ENCODE measurements at regions not wholly inside any gene's neighbourhood (a gene's known extent, or its start where the extent isn't known, plus 50 kb on each side); places are given as distances from the start of the nearest gene placed in this dataset.

DNA sequence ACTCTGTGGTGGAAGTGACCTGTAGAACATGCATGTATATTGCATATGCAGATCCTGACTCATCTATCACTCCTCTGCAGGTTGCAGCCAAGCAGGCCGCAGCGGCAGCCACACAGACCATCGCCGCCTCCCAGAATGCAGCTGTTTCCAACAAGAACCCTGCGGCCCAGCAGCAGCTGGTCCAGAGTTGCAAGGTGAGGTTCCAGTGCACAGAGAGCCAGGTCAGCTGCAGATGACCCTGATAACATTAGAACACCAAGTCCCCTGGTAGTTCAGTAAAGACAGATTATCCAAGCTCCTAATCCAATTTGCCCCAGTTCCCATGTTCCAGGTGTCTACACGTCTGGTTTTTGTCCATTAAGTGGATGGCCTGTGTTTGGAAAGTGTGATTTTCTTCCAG, 325.1 kb upstream of the TPM1 start:
- H3K27ac ChIP-seq = no peak overlapping the region
- peaks cover 16% of the 10 kb centered on the region for H3K36me3 ChIP-seq
- H3K9me3 ChIP-seq (ENCODE audit: severe bottlenecking) = no peaks in the 10 kb centered on the region
- no peak overlapping the region for H3K4me3 ChIP-seq (ENCODE audit: low read depth, low read length)
- no peaks in the 10 kb centered on the region for H3K27me3 ChIP-seq (ENCODE audit: insufficient read depth, low read depth, severe bottlenecking)
- no peak for DNase-seq
- TF ChIP-seq, protein P1, sequence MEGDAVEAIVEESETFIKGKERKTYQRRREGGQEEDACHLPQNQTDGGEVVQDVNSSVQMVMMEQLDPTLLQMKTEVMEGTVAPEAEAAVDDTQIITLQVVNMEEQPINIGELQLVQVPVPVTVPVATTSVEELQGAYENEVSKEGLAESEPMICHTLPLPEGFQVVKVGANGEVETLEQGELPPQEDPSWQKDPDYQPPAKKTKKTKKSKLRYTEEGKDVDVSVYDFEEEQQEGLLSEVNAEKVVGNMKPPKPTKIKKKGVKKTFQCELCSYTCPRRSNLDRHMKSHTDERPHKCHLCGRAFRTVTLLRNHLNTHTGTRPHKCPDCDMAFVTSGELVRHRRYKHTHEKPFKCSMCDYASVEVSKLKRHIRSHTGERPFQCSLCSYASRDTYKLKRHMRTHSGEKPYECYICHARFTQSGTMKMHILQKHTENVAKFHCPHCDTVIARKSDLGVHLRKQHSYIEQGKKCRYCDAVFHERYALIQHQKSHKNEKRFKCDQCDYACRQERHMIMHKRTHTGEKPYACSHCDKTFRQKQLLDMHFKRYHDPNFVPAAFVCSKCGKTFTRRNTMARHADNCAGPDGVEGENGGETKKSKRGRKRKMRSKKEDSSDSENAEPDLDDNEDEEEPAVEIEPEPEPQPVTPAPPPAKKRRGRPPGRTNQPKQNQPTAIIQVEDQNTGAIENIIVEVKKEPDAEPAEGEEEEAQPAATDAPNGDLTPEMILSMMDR (IDR thresholded peaks at IDR 0.05; ENCODE audit: low read depth, low read length) = no peak

DNA sequence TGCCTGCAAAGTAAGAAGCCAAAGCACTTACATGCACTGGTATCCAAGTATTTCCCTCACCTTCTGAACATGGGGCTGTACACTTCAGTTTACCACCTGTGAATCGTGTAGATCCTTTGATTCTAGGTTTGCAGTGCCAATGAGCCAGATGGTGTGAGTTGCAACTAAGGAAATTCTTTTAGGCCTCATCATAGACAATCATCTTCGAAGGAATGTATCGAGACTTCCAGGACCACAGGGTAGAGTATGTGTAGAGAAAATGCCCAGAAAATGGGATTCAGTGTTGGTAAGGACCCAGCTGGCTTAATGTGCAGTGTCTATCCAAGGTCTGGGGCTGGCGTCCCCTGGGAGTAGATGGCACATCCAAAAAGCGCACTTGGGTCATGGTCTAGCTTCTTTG, 323.2 kb upstream of the TPM1 start:
- Histone ChIP-seq H3K4me3 (ENCODE audit: low read depth, low read length) (no peak overlapping the region), H3K27me3 (ENCODE audit: insufficient read depth, low read depth, severe bottlenecking) (no peaks in the 10 kb centered on the region), H3K36me3 (peaks cover 19% of the 10 kb centered on the region), H3K9me3 (ENCODE audit: severe bottlenecking) (no peaks in the 10 kb centered on the region), H3K27ac (no peak overlapping the region)
- no peak for DNase-seq
- TF ChIP-seq, protein P1 (IDR thresholded peaks at IDR 0.05; ENCODE audit: low read depth, low read length) = no peak

- TF ChIP-seq, protein P1 (IDR thresholded peaks at IDR 0.05; ENCODE audit: low read depth, low read length) = no peak
- Histone ChIP-seq H3K4me3 (ENCODE audit: low read depth, low read length) (no peak overlapping the region), H3K27ac (no peak overlapping the region), H3K27me3 (ENCODE audit: insufficient read depth, low read depth, severe bottlenecking) (no peaks in the 10 kb centered on the region), H3K36me3 (peaks cover 15% of the 10 kb centered on the region), H3K9me3 (ENCODE audit: severe bottlenecking) (no peaks in the 10 kb centered on the region)
- DNase-seq = no peak
Measured at GRCh38 chr15:62722237-62722636, 320.3 kb upstream of the TPM1 start.

DNA sequence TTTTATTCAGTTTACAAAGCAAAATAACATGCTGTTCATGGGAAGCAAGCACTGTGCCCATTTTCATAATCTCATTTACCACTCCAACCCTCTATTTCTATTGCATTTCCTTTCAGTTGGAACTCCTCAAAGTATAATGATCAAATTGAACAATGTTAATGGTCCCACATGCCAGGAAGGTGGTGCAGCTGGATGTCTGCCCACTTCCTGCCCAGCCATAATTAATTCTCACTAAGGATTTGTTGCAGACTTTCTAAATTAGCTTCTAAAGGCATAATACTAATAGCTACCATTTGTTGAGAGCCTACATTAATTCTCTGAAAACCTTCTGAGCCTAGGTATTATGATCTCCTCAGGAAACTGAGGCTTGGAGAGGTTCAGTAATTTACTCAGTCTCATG, 316.1 kb upstream of the TPM1 start:
- no peak overlapping the region for H3K27ac ChIP-seq
- peaks cover 3% of the 10 kb centered on the region for H3K9me3 ChIP-seq (ENCODE audit: severe bottlenecking)
- no peaks in the 10 kb centered on the region for H3K27me3 ChIP-seq (ENCODE audit: insufficient read depth, low read depth, severe bottlenecking)
- DNase-seq = no peak
- TF ChIP-seq, protein P1 (IDR thresholded peaks at IDR 0.05; ENCODE audit: low read depth, low read length) = no peak
- no peak overlapping the region for H3K4me3 ChIP-seq (ENCODE audit: low read depth, low read length)
- peaks cover 3% of the 10 kb centered on the region; the same call in 1 of the 2 replicates for H3K36me3 ChIP-seq

DNA sequence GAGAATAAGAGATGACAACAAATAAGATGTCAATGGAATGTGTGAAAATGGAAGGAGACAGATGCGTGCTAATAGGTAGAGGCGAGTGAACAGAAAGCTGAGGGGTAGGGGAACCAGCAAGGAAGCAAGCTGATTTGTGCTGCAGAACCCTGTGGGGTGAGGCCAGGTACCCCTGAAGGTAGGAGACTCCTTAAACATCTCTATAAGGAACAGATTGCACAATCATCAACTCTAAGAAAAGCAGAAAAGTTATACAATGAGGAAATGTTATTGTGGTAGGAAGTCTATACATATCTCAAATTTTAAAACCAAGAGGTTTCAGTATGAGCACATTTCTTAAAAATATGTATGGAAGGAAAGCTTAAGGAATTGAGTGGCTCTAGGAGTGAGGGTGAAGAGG, 315.0 kb upstream of the TPM1 start:
- Histone ChIP-seq H3K9me3 (ENCODE audit: severe bottlenecking) (peaks cover 3% of the 10 kb centered on the region), H3K36me3 (peaks cover 3% of the 10 kb centered on the region; the same call in 1 of the 2 replicates), H3K27me3 (ENCODE audit: insufficient read depth, low read depth, severe bottlenecking) (no peaks in the 10 kb centered on the region), H3K4me3 (ENCODE audit: low read depth, low read length) (no peak overlapping the region), H3K27ac (no peak overlapping the region)
- DNase-seq = no peak
- TF ChIP-seq, protein P1 (IDR thresholded peaks at IDR 0.05; ENCODE audit: low read depth, low read length) = no peak

- H3K36me3 ChIP-seq = no peaks in the 10 kb centered on the region; the same call in 1 of the 2 replicates
- TF ChIP-seq, protein P1 (IDR thresholded peaks at IDR 0.05; ENCODE audit: low read depth, low read length) = no peak
- H3K4me3 ChIP-seq (ENCODE audit: low read depth, low read length) = no peak overlapping the region
Measured at GRCh38 chr15:62730825-62731224, 311.7 kb upstream of the TPM1 start.

More at GRCh38 chr15:62730825-62731224, 311.7 kb upstream of the TPM1 start:
- Histone ChIP-seq H3K27ac (no peak overlapping the region), H3K9me3 (ENCODE audit: severe bottlenecking) (peaks cover 3% of the 10 kb centered on the region), H3K27me3 (ENCODE audit: insufficient read depth, low read depth, severe bottlenecking) (no peaks in the 10 kb centered on the region)
- DNase-seq = no peak

Data from WERI-Rb-1 (cell line).